Muscle of arm (tissue), 1 donor: ENCODE measurements at regions not wholly inside any gene's neighbourhood (a gene's known extent, or its start where the extent isn't known, plus 50 kb on each side); places are given as distances from the start of the nearest gene placed in this dataset.

Source experiments
- DNase-seq: peaks from one replicate; pipeline ENCODE4 v3.0.0-alpha.2; 2013

- DNase-seq, result no peak
These were observed 166.8 kb upstream of the FMN2 start for GRCh38 chr1:239924741-239925350.

GRCh38 chr1:239926184-239926583 lies 165.5 kb upstream of the FMN2 start:
- DNase-seq, result no peak

- no peak for DNase-seq
These were observed 162.4 kb upstream of the FMN2 start for GRCh38 chr1:239929317-239929716.

- no peak for DNase-seq
These were observed 160.9 kb upstream of the FMN2 start for GRCh38 chr1:239930686-239931262.

- DNase-seq, result no peak
These were observed 160.3 kb upstream of the FMN2 start for GRCh38 chr1:239931341-239931740.

GRCh38 chr1:239939602-239940001 lies 152.1 kb upstream of the FMN2 start:
- no peak for DNase-seq

- no peak for DNase-seq
These were observed 147.9 kb upstream of the FMN2 start for GRCh38 chr1:239943761-239944160.

GRCh38 chr1:239944666-239945065 lies 147.0 kb upstream of the FMN2 start:
- no peak for DNase-seq

GRCh38 chr1:239947801-239948200 lies 143.9 kb upstream of the FMN2 start:
- no peak for DNase-seq

GRCh38 chr1:239951511-239952140 lies 140.1 kb upstream of the FMN2 start:
- peak; percentile 72 for DNase-seq

- DNase-seq, result no peak
These were observed 139.1 kb upstream of the FMN2 start for GRCh38 chr1:239952348-239953308.

- DNase-seq, result no peak
These were observed 136.8 kb upstream of the FMN2 start for GRCh38 chr1:239954836-239955235.

GRCh38 chr1:239955431-239955830 lies 136.3 kb upstream of the FMN2 start:
- no peak for DNase-seq

GRCh38 chr1:239956263-239956662 lies 135.4 kb upstream of the FMN2 start:
- no peak for DNase-seq

GRCh38 chr1:239958063-239958462 lies 133.6 kb upstream of the FMN2 start:
- no peak for DNase-seq

- DNase-seq, result no peak
These were observed 131.3 kb upstream of the FMN2 start for GRCh38 chr1:239960366-239960765.

- DNase-seq, result no peak
These were observed 127.8 kb upstream of the FMN2 start for GRCh38 chr1:239963856-239964255.

GRCh38 chr1:239976130-239976968 lies 115.3 kb upstream of the FMN2 start:
- DNase-seq, result peak; percentile 63

- DNase-seq, result no peak
These were observed 114.3 kb upstream of the FMN2 start for GRCh38 chr1:239977416-239977815.

- no peak for DNase-seq
These were observed 112.2 kb upstream of the FMN2 start for GRCh38 chr1:239979456-239979855.

GRCh38 chr1:239982762-239983161 lies 108.9 kb upstream of the FMN2 start:
- no peak for DNase-seq
